HCT116 (cell line): ENCODE measurements at regions not wholly inside any gene's neighbourhood (a gene's known extent, or its start where the extent isn't known, plus 50 kb on each side); places are given as distances from the start of the nearest gene placed in this dataset.

Source experiments
- ATAC-seq: fragments of 200-7000 bp; cut with Tn5 transposase; 2 replicates; pipeline ENCODE4 v1.9.1; 2020; ENCODE audit warnings: mild to moderate bottlenecking, moderate library complexity
- BruUV-seq: library from RNA; stranded (reverse); fragments of 400-500 nt; replicated peaks from 2 replicates; lab custom pipeline; 2021; lab: Mats Ljungman, UMichigan
- CTCF ChIA-PET: fragments of 300-600 bp; sonication (Branson Sonifier 250); formaldehyde crosslinking; loops from one replicate; lab custom pipeline; 2021; ENCODE audit warnings: antibody characterized with exemption; lab: Charles Lee
- POLR2A ChIA-PET: fragments of 300-600, 350-600 bp; sonication (Branson Sonifier 250); formaldehyde crosslinking; loops from one replicate; lab custom pipeline; 2021; ENCODE audit warnings: antibody characterized with exemption; lab: Charles Lee
- RAD21 ChIA-PET, 2 experiments: fragments of 300-600 bp; sonication (Branson Sonifier 250); formaldehyde crosslinking; loops; one replicate each; lab custom pipeline; 2023; ENCODE audit warnings: low total read pairs in 2 of 2; ENCODE audit not compliant: uncharacterized antibody in 2 of 2, unreplicated experiment in 2 of 2, low non-redundant PET in 1 of 2; lab: Charles Lee
- DNase-seq: peaks from one replicate; pipeline ENCODE4 v3.0.0-alpha.2; 2010; ENCODE audit warnings: low read depth, low spot score
- H2AFZ ChIP-seq: fragments of 200-600 bp; shearing (Covaris generic), sonication (generic); 2 replicates; pipeline ENCODE4 v1.6.1; 2017; ENCODE audit warnings: low read depth, mixed run types, mixed read lengths, antibody characterized with exemption, low read length; ENCODE audit not compliant: poor library complexity, severe bottlenecking
- H3K27ac ChIP-seq: 2 replicates; pipeline ENCODE4 v1.5.1; 2012; ENCODE audit warnings: low read depth, low read length
- H3K27me3 ChIP-seq: fragments of 200-600 bp; sonication (generic); 2 replicates; pipeline ENCODE4 v1.6.1; 2016; ENCODE audit warnings: mixed run types, low read length, mixed read lengths; ENCODE audit not compliant: insufficient read depth
- H3K36me3 ChIP-seq, 2 experiments: fragments of 200-500 bp in 1 of 2; fragments of 200-600 bp in 1 of 2; sonication (Bioruptor generic) in 1 of 2; sonication (generic) in 1 of 2; 2 replicates each; pipeline versions ENCODE4 v1.5.1 to v1.6.1; 2014 to 2016; ENCODE audit warnings: low read length in 2 of 2, inconsistent platforms in 1 of 2, mixed read lengths in 1 of 2, mixed run types in 1 of 2; ENCODE audit not compliant: insufficient read depth in 2 of 2, control insufficient read depth in 1 of 2
- H3K4me1 ChIP-seq, 2 experiments: fragments of 200-600 bp in 1 of 2; sonication (generic) in 1 of 2; 2 replicates each; pipeline versions ENCODE4 v1.5.1 to v1.6.1; 2012 to 2017; ENCODE audit warnings: low read length in 2 of 2, inconsistent platforms in 1 of 2, mild to moderate bottlenecking in 1 of 2, mixed read lengths in 1 of 2, mixed run types in 1 of 2, moderate library complexity in 1 of 2; ENCODE audit not compliant: insufficient read depth in 2 of 2, control insufficient read depth in 1 of 2
- H3K4me2 ChIP-seq: fragments of 200-600 bp; sonication (generic); 2 replicates; pipeline ENCODE4 v1.6.1; 2017; ENCODE audit warnings: mixed run types, low read length, mixed read lengths
- H3K4me3 ChIP-seq, 2 experiments: fragments of 200-600 bp in 1 of 2; sonication (generic) in 1 of 2; replicated peaks in 1 of 2; 2 replicates each; pipeline ENCODE4 v1.5.1; 2011 to 2016; ENCODE audit warnings: low read length in 2 of 2, control low read depth in 1 of 2, low read depth in 1 of 2, mild to moderate bottlenecking in 1 of 2, mixed read lengths in 1 of 2, mixed run types in 1 of 2
- H3K79me2 ChIP-seq: fragments of 200-600 bp; sonication (generic); 2 replicates; pipeline ENCODE4 v1.6.1; 2017; ENCODE audit warnings: mild to moderate bottlenecking, mixed run types, low read length, moderate library complexity, mixed read lengths; ENCODE audit not compliant: insufficient read depth
- H3K9ac ChIP-seq: fragments of 200-600 bp; sonication (generic); 2 replicates; pipeline ENCODE4 v1.6.1; 2016; ENCODE audit warnings: low read length, mixed read lengths
- H3K9me2 ChIP-seq: fragments of 200-600 bp; sonication (generic), shearing (Covaris generic); 2 replicates; pipeline ENCODE4 v1.6.1; 2017; ENCODE audit warnings: mixed run types, mild to moderate bottlenecking, moderate library complexity; ENCODE audit not compliant: insufficient read depth
- H3K9me3 ChIP-seq, 2 experiments: fragments of 200-500 bp in 1 of 2; fragments of 200-600 bp in 1 of 2; sonication (Bioruptor generic) in 1 of 2; sonication (generic) in 1 of 2; 2 replicates each; pipeline ENCODE4 v1.6.1; 2014 to 2017; ENCODE audit warnings: low read length in 2 of 2, mixed read lengths in 2 of 2, inconsistent platforms in 1 of 2, low read depth in 1 of 2, mild to moderate bottlenecking in 1 of 2, mixed run types in 1 of 2, moderate library complexity in 1 of 2; ENCODE audit not compliant: control insufficient read depth in 1 of 2, insufficient read depth in 1 of 2
- H4K20me1 ChIP-seq: fragments of 200-600 bp; sonication (generic), shearing (Covaris generic); 2 replicates; pipeline ENCODE4 v1.6.1; 2017; ENCODE audit warnings: mixed run types, mild to moderate bottlenecking, moderate library complexity; ENCODE audit not compliant: insufficient read depth
- CBX3 ChIP-seq: IDR thresholded peaks from 2 replicates; pipeline ENCODE4 v1.6.1; 2012; ENCODE audit warnings: low read depth
- CEBPB ChIP-seq: IDR thresholded peaks from 2 replicates; pipeline ENCODE4 v1.6.1; 2012; ENCODE audit warnings: low read depth
- EGR1 ChIP-seq: IDR thresholded peaks from 2 replicates; pipeline ENCODE4 v1.6.1; 2012; ENCODE audit warnings: low read depth
- EZH2phosphoT487 ChIP-seq: fragments of 200-600 bp; IDR thresholded peaks from 2 replicates; pipeline ENCODE4 v1.6.1; 2018; ENCODE audit warnings: antibody characterized with exemption, borderline replicate concordance
- FOSL1 ChIP-seq: IDR thresholded peaks from 2 replicates; pipeline ENCODE4 v1.6.1; 2012; ENCODE audit warnings: low read depth
- JUND ChIP-seq: IDR thresholded peaks from 2 replicates; pipeline ENCODE4 v1.6.1; 2012
- POLR2A ChIP-seq: IDR thresholded peaks from 2 replicates; pipeline ENCODE4 v1.7.0; 2011; ENCODE audit warnings: borderline replicate concordance; ENCODE audit not compliant: insufficient read depth, insufficient read length; ENCODE audit errors: extremely low read depth
- POLR2AphosphoS5 ChIP-seq: IDR thresholded peaks from 2 replicates; pipeline ENCODE4 v1.6.1; 2011; ENCODE audit warnings: mild to moderate bottlenecking, low read depth, low read length, moderate library complexity
- RAD21 ChIP-seq: IDR thresholded peaks from 2 replicates; pipeline ENCODE4 v1.6.1; 2012; ENCODE audit warnings: low read depth, mild to moderate bottlenecking
- SIN3A ChIP-seq: IDR thresholded peaks from 2 replicates; pipeline ENCODE4 v1.6.1; 2012; ENCODE audit warnings: low read depth
- SP1 ChIP-seq: IDR thresholded peaks from 2 replicates; pipeline ENCODE4 v1.6.1; 2012; ENCODE audit warnings: low read depth
- SRF ChIP-seq: IDR thresholded peaks from 2 replicates; pipeline ENCODE4 v1.6.1; 2012; ENCODE audit warnings: low read depth
- TCF7L2 ChIP-seq: IDR thresholded peaks from 2 replicates; pipeline ENCODE4 v1.7.0; 2011; ENCODE audit warnings: borderline replicate concordance, inconsistent platforms; ENCODE audit not compliant: insufficient read depth, insufficient read length; ENCODE audit errors: extremely low read depth
- YY1 ChIP-seq: IDR thresholded peaks from 2 replicates; pipeline ENCODE4 v1.6.1; 2011; ENCODE audit warnings: low read length, low read depth, moderate library complexity, mild to moderate bottlenecking; ENCODE audit not compliant: insufficient replicate concordance; ENCODE audit errors: extremely low read depth
- ZFX ChIP-seq: fragments of 450-650 bp; IDR thresholded peaks from 2 replicates; pipeline ENCODE4 v1.6.1; 2017
- intact Hi-C: fragments of 100-400 bp; cut with micrococcal nuclease; formaldehyde crosslinking; loops from 2 replicates; pipeline ENCODE4 v1.10.0; 2022

DNA sequence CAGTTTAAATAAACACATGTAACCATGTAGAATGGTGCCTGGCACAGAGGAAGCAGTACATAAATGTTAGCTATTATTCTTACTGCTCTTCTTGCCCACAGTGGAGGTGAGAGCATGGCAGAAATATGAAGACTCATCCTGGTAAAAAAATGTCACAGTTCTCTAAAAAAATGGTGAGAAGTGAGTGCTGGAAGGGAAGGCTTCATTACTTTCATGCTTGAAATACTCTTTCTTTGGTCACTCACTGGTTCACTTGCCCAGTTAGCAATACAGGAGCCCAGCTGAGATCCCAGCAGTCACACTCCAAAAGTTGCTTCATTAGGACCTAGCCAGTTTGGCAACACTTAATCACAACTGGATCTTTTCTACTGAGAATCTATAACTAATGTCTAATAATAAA is 1017.2 kb downstream of the TUSC7 start:
- H3K9ac ChIP-seq = no peak overlapping the region
- no peak overlapping the region for H2AFZ ChIP-seq
- ChIA-PET CTCF (no interaction called here), RAD21 (no interaction called here), POLR2A (no interaction called here)
- H3K27ac ChIP-seq = no peak overlapping the region
- no peaks in the 10 kb centered on the region for H3K36me3 ChIP-seq
- H3K4me3 ChIP-seq = no peak overlapping the region
- intact Hi-C loops = no loop called here
- no peaks in the 10 kb centered on the region for H3K27me3 ChIP-seq
- no peaks in the 10 kb centered on the region for H3K9me2 ChIP-seq
- H3K4me2 ChIP-seq = no peak overlapping the region
- no TSS peak for BruUV-seq
- no peaks in the 10 kb centered on the region for H3K9me3 ChIP-seq
- no peaks in the 10 kb centered on the region for H3K4me1 ChIP-seq
- no peaks in the 10 kb centered on the region for H4K20me1 ChIP-seq
- no peak for TF ChIP-seq SP1
- TF ChIP-seq CEBPB = no peak
- TF ChIP-seq EZH2phosphoT487 = no peak
- TF ChIP-seq SIN3A = no peak
- TF ChIP-seq RAD21 = no peak
- TF ChIP-seq ZFX = no peak
- no peak for TF ChIP-seq EGR1
- no peak for TF ChIP-seq SRF
- no peak for TF ChIP-seq POLR2AphosphoS5
- TF ChIP-seq YY1 = no peak
- no peak for TF ChIP-seq POLR2A
- no peak for TF ChIP-seq FOSL1
- DNase-seq (no peak), ATAC-seq (no peak)
- H3K79me2 ChIP-seq = no peaks in the 10 kb centered on the region

DNA sequence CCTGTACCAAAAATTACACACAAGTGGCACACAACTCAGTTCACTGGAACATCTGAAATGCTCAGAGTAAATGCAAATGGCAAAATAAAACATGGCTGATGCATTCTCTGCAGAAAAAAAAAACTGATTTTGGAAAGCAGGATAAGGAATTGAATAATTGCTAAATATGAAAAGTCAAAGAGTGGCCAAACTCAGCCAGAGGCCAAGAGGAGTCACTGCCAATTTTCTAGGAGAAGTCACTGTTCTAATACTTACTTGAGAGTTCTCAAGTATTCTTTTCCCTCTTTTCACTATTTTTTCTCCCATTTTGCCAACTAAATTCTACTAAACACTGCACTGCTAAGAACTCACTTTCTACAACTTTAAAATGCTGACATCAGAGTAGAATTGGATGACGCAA is 1018.6 kb downstream of the TUSC7 start:
- H3K27me3 ChIP-seq = no peaks in the 10 kb centered on the region

More for the DNA sequence above, 1018.6 kb downstream of the TUSC7 start:
- TF ChIP-seq SP1 = no peak
- no peak for TF ChIP-seq CBX3
- no peak for TF ChIP-seq YY1
- no peak for TF ChIP-seq TCF7L2
- no peak for TF ChIP-seq EGR1
- TF ChIP-seq JUND = no peak
- ATAC-seq (no peak), DNase-seq (no peak)
- no peaks in the 10 kb centered on the region for H3K36me3 ChIP-seq
- H3K9ac ChIP-seq = no peak overlapping the region
- no peaks in the 10 kb centered on the region for H3K4me1 ChIP-seq
- no peaks in the 10 kb centered on the region for H4K20me1 ChIP-seq
- no peak overlapping the region for H3K27ac ChIP-seq
- intact Hi-C loops = no loop called here
- ChIA-PET CTCF (no interaction called here), POLR2A (no interaction called here), RAD21 (no interaction called here)
- BruUV-seq = no TSS peak
- no peaks in the 10 kb centered on the region for H3K9me2 ChIP-seq
- no peak overlapping the region for H3K4me2 ChIP-seq
- H3K4me3 ChIP-seq = no peak overlapping the region
- H2AFZ ChIP-seq = no peak overlapping the region
- no peaks in the 10 kb centered on the region for H3K79me2 ChIP-seq
- no peaks in the 10 kb centered on the region for H3K9me3 ChIP-seq
